Breast epithelium (tissue), 4 donors: ENCODE measurements at regions not wholly inside any gene's neighbourhood (a gene's known extent, or its start where the extent isn't known, plus 50 kb on each side); places are given as distances from the start of the nearest gene placed in this dataset.
"Not testable (repeated sequence)": the region's sequence is repeated elsewhere in the genome, so short reads cannot be mapped to it uniquely, and the experiment has no call there.

Experiments used
- DNase-seq, 2 donors: peaks; one replicate each; pipeline ENCODE4 v3.0.0-alpha.2; 2019; ENCODE audit warnings: low spot score in 2 of 2
- H3K27ac ChIP-seq, 2 donors: fragments of 200-600 bp; sonication (generic) in 1 of 2; one replicate each; pipeline ENCODE4 v1.5.1; 2016 to 2019; ENCODE audit warnings: mild to moderate bottlenecking in 1 of 2
- H3K27me3 ChIP-seq, 2 donors: fragments of 200-600 bp; sonication (generic) in 1 of 2; one replicate each; pipeline versions ENCODE4 v1.5.1 to v1.6.0; 2017 to 2019; ENCODE audit warnings: control low read depth in 1 of 2, mild to moderate bottlenecking in 1 of 2
- H3K36me3 ChIP-seq: fragments of 200-600 bp; one replicate; pipeline ENCODE4 v1.5.1; 2019
- H3K4me1 ChIP-seq, 2 donors: fragments of 200-600 bp; sonication (generic); one replicate each; pipeline ENCODE4 v1.5.1; 2016 to 2019; ENCODE audit warnings: control low read depth in 1 of 2
- H3K4me3 ChIP-seq, 3 donors: fragments of 200-600 bp; sonication (generic); 1 replicate in 2 of 3; 2 replicates in 1 of 3; pipeline ENCODE4 v1.5.1; 2016 to 2019; ENCODE audit warnings: mild to moderate bottlenecking in 3 of 3, moderate library complexity in 2 of 3
- H3K9me3 ChIP-seq, 2 donors: fragments of 200-600 bp; sonication (generic) in 1 of 2; one replicate each; pipeline ENCODE4 v1.5.1; 2016 to 2019; ENCODE audit warnings: control low read depth in 1 of 2
- POLR2A ChIP-seq: fragments of 450-650 bp; IDR thresholded peaks from one replicate; pipeline ENCODE4 v1.6.1; 2016; ENCODE audit warnings: antibody characterized with exemption, mild to moderate bottlenecking, moderate library complexity
- POLR2AphosphoS5 ChIP-seq, 3 donors: sonication (generic); formaldehyde crosslinking; IDR thresholded peaks; one replicate each; pipeline ENCODE4 v1.6.1; 2017; ENCODE audit warnings: antibody characterized with exemption in 3 of 3
- intact Hi-C: fragments of 100-400 bp; cut with DNase I; formaldehyde crosslinking; loops from one replicate; pipeline ENCODE4 v1.15.1; 2023; ENCODE audit warnings: low total_unique reads
- TF ChIP-seq, protein P1 (sequence below), 3 donors: fragments of 450-650 bp; IDR thresholded peaks; one replicate each; pipeline ENCODE4 v1.5.1; 2016 to 2017; ENCODE audit warnings: antibody characterized with exemption in 3 of 3, mild to moderate bottlenecking in 3 of 3, moderate library complexity in 3 of 3

DNA sequence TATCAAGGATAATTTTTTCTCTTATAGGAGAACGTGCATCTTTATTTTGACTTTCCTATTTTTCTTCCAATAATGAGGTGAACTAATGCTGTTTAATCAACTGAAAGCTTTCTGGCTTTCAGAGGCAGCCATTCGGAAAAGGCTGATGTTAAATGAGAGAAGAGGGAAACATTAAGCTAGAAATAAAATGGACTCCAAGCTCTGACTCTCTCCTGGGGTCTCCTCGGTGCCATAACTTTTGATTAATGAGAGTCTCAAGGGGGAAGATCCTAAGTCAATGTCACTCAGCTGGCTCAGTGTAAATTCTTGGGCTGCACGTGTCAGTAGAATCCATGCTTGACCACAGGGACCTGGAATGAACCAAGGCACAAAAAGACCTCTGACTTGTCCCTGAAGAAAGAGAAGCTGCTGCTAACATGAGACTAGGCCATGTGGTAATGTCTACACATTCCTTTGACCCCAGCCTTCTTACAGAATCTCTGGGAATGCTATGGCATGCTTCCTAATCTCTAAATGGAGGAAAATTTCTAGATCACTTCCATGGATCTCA lies 152.2 kb upstream of the RFC3 start:
- Histone ChIP-seq H3K4me3 (no peak overlapping the region), H3K4me1 (no peaks in the 10 kb centered on the region), H3K9me3 (no peaks in the 10 kb centered on the region), H3K36me3 (no peaks in the 10 kb centered on the region), H3K27me3 (no peaks in the 10 kb centered on the region), H3K27ac (no peak overlapping the region)
- no peak for DNase-seq
- intact Hi-C loops = no loop called here
- TF ChIP-seq, protein P1, sequence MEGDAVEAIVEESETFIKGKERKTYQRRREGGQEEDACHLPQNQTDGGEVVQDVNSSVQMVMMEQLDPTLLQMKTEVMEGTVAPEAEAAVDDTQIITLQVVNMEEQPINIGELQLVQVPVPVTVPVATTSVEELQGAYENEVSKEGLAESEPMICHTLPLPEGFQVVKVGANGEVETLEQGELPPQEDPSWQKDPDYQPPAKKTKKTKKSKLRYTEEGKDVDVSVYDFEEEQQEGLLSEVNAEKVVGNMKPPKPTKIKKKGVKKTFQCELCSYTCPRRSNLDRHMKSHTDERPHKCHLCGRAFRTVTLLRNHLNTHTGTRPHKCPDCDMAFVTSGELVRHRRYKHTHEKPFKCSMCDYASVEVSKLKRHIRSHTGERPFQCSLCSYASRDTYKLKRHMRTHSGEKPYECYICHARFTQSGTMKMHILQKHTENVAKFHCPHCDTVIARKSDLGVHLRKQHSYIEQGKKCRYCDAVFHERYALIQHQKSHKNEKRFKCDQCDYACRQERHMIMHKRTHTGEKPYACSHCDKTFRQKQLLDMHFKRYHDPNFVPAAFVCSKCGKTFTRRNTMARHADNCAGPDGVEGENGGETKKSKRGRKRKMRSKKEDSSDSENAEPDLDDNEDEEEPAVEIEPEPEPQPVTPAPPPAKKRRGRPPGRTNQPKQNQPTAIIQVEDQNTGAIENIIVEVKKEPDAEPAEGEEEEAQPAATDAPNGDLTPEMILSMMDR (IDR thresholded peaks at IDR 0.05) = no peak
- TF ChIP-seq POLR2AphosphoS5 (IDR thresholded peaks at IDR 0.05) = no peak
- no peak for TF ChIP-seq POLR2A

DNA sequence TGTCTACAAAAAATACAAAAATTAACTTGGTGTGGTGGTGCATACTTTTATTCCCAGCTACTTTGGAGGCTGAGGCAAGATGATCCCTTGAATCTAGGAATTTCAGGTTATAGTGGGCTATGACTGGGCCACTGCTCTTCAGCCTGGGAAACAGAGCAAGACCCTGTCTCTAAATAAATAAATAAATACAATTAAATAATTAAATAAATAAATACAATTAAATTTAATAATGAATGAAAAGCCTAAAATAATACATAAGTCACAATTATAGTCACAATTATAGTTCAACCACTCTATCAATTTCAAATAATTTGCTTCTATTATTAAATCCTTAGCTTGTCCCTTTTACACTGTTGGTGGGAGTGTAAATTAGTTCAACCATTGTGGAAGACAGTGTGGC lies 146.4 kb upstream of the RFC3 start:
- Histone ChIP-seq H3K4me1 (no peaks in the 10 kb centered on the region), H3K36me3 (no peaks in the 10 kb centered on the region), H3K27me3 (no peaks in the 10 kb centered on the region), H3K4me3 (no peak overlapping the region), H3K9me3 (no peaks in the 10 kb centered on the region), H3K27ac (no peak overlapping the region)
- intact Hi-C loops = no loop called here
- TF ChIP-seq, protein P1 (IDR thresholded peaks at IDR 0.05) = no peak
- TF ChIP-seq POLR2A = no peak
- TF ChIP-seq POLR2AphosphoS5 (IDR thresholded peaks at IDR 0.05) = no peak
- DNase-seq = no peak

DNA sequence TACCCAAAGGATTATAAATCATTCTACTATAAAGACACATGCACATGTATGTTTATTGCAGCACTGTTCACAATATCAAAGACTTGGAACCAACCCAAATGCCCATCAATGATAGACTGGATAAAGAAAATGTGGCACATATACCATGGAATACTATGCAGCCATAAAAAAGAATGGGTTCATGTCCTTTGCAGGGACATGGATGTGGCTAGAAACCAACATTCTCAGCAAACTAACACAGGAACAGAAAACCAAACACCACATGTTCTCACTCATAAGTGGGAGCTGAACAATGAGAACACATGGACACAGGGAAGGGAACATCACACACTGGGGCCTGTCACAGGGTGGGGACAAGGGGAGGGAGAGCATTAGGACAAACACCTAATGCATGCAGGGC lies 145.9 kb upstream of the RFC3 start:
- H3K4me3 ChIP-seq, DNase-seq, H3K27me3 ChIP-seq, H3K4me1 ChIP-seq, H3K36me3 ChIP-seq, H3K9me3 ChIP-seq, H3K27ac ChIP-seq, intact Hi-C loops: not testable (repeated sequence)

DNA sequence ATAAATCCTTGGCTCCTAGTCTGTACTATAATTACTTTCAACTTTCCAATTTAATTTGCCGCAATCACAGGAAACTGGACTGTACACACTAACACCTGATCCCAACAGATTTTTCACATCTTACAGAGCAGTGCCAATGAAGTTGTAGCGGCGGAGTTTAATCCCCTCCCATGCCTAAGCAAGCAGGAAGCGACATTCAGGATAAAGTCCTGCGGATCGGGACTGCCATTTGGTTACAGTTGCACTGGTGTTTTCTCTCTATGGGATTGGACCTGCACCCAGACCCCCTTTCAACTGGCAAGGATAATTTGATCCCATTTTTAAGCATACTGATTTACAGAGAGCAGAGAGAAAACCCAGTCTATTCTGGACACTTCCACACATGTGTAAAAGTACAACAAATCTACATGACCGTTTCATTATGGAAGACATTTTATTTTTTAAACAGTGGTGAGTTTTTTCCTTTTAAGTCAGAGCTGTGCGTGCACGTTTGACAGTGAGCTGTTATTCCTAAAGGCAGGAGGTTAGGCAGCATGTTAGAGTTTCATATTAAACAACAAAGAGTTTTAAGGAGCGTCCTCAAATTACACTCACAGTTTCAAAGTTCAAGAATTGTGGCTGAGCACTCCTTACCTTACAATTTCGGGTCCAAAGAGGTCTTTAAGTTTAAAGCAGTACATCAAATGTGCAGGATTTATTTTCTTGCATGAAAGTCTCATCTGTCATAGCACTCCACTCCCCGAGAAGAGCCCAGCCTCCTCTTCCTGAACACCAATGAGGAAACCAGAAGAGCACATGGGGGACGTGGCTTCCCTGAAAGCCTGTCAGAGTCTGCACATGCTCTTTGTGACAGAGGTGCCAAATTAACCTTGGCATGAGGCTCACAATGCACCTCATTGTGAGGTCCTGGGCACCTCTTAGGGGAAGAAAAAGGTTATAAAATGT lies 141.6 kb upstream of the RFC3 start:
- Histone ChIP-seq H3K27me3 (no peaks in the 10 kb centered on the region), H3K27ac (peak overlapping the region; percentile 54 to 59), H3K4me3 (peak overlapping the region; percentile 37 to 62 (median 52)), H3K9me3 (no peaks in the 10 kb centered on the region), H3K4me1 (no peaks in the 10 kb centered on the region), H3K36me3 (no peaks in the 10 kb centered on the region)
- no peak for TF ChIP-seq POLR2AphosphoS5 (IDR thresholded peaks at IDR 0.05)
- TF ChIP-seq, protein P1 (IDR thresholded peaks at IDR 0.05) = no peak
- TF ChIP-seq POLR2A = no peak
- peak; percentile 55 to 69 for DNase-seq
- intact Hi-C loops = no loop called here

DNA sequence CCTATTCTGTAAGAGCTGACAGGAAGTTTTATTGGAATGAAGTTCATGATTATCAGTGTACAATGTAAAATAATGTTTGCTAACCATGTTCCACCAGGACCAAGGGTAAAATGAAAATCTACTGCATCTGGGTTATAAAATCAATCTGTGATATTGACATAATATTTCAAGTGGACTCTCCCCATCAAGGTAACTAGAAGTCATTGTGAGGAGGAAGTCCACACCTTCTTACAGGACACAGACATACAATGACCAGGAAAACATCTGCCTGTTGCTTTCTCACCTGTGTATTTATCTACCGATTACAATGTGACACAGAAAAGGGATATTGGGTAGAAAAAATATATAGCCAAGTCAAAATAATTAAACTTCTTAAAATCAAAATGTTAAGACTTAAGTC lies 140.7 kb upstream of the RFC3 start:
- TF ChIP-seq, protein P1 (IDR thresholded peaks at IDR 0.05) = no peak
- TF ChIP-seq POLR2A (no peak), POLR2AphosphoS5 (IDR thresholded peaks at IDR 0.05) (no peak)
- Histone ChIP-seq H3K36me3 (no peaks in the 10 kb centered on the region), H3K27me3 (no peaks in the 10 kb centered on the region), H3K27ac (peak overlapping the region; percentile 54 to 59), H3K4me3 (no peak overlapping the region), H3K4me1 (no peaks in the 10 kb centered on the region), H3K9me3 (no peaks in the 10 kb centered on the region)
- intact Hi-C loops = no loop called here
- DNase-seq = no peak
